Prostate gland (tissue), 2 donors: ENCODE measurements at regions not wholly inside any gene's neighbourhood (a gene's known extent, or its start where the extent isn't known, plus 50 kb on each side); places are given as distances from the start of the nearest gene placed in this dataset.

ENCODE experiments used
- CTCF ChIP-seq, 4 experiments: fragments of 200-600 bp in 2 of 4; fragments of 450-650 bp in 2 of 4; sonication (generic) in 2 of 4; IDR thresholded peaks; 1 replicate in 3 of 4; 2 replicates in 1 of 4; pipeline ENCODE4 v1.5.1; 2016 to 2019; ENCODE audit warnings: antibody characterized with exemption in 4 of 4, mild to moderate bottlenecking in 2 of 4, moderate library complexity in 2 of 4
- POLR2AphosphoS5 ChIP-seq: sonication (generic); formaldehyde crosslinking; IDR thresholded peaks from one replicate; pipeline ENCODE4 v1.6.1; 2017; ENCODE audit warnings: antibody characterized with exemption

DNA sequence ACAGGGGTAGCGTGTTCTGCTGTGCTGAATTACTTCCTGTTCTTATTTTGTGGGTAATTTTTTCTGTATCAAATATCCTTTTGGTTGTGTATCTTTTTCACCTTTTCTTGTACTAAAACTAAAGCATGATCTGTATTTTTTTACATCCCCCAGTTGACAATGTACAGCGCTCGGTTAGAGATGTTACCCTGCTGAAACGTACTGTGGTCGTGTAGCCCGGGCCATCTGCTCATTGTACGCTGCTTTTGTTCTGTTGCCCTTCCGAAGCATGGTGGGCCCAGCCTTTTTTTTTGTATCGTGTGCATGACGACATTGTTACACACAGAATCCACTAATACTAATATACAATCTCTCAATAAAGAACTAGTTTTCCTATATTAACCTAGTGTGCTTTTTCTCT, 233.1 kb downstream of the HAUS1 start:
- TF ChIP-seq CTCF (IDR thresholded peaks at IDR 0.05) (no peak), POLR2AphosphoS5 (no peak)
